Activated CD4-positive, alpha-beta T cell treated with anti-CD3 and anti-CD28 coated beads, Interleukin-2, amount 50 U/mL, for 4 hours (primary cell): ENCODE measurements at regions not wholly inside any gene's neighbourhood (a gene's known extent, or its start where the extent isn't known, plus 50 kb on each side); places are given as distances from the start of the nearest gene placed in this dataset.

ENCODE experiments used
- DNase-seq, 2 experiments: peaks; one replicate each; pipeline ENCODE4 v3.0.0-alpha.2; 2020

DNA sequence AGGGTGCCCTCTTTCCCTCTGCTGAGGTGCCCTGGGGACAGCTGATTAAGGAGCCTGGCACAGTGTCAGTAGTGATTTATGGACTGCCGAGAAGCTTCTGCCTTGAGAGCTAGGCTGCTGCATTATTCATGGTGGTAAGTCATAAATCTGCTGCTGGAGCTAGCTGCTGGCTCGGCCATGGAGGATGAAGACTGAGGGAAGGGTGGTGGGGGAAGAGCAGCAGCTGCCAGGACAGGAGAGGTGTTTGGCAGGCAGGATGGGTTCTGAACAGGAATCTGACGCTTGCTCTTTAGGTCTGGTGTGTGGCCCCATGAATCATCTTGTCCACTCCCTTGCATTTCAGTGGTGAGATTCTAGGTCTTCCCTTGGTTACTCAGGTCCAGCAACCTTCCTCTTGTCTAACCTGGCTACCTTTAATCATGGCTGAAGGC, 296.3 kb downstream of the DYSF start:
- no peak for DNase-seq

DNA sequence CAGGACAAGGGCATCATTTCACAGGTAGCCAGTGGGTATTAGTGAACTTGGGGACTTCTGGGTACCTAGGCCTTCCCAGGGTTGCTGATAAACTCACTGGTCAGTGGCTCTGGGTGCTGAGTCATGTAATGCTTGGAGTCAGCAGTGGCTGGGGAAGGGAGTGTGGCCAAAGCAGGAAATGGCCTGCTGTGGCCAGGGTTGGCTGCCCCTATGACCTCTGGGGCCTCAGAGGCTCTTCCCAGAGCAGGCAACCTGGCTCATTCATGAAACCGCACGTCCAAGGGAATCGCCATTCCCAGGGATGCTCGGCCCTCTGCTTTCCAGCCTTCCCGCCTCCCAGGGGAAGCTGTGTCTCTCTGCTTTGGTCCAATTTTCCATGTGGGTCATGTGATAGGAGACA, 294.9 kb downstream of the DYSF start:
- no peak for DNase-seq

DNA sequence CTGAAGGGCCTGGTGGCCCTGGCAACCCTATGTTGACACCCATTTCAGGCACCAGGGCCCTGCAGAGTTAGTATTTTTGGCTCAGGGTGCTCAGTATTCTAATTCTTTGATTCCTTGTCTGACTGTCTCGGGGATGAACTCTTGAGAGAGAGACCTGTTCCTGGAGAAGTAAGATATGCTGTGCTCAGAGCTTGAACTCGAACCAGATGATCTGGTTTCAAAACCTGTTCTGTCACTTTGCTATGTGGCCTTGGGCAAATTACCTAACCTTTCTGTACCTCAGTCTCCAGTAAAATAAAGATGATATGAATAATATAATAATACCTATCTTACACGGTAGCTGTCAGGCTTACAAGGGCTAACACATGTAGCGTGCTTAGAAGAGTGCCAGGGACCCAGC, 294.2 kb downstream of the DYSF start:
- no peak for DNase-seq

DNA sequence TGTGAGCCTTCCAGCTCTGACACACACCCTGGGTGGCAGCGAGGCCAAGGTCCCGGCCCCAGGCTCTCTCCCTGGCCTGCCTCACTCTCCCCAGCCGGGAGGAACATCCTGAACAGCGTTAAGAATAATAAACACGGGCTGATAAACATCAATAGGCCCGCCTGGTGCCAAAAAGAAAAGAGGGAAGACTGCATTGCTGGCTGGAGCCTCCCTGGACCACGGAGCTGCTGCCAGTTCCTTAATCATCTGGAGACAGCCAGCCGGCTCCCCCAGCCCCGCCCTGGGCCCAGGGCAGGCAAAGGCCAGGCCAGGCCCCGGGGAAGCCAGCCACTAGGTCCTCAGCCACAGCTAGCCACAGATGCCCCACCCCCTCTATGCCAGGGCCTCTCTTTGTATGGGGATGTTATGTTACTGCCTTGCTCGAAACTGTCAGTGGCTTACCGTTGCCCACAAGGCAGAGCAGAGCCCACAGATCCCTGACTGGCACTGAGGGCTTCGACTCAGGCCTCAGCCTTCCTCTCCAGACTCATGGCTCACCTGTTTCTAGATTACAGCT, 293.7 kb downstream of the DYSF start:
- no peak for DNase-seq

- DNase-seq: no peak
Measured at GRCh38 chr2:71744781-71745180, 291.4 kb downstream of the DYSF start.

DNA sequence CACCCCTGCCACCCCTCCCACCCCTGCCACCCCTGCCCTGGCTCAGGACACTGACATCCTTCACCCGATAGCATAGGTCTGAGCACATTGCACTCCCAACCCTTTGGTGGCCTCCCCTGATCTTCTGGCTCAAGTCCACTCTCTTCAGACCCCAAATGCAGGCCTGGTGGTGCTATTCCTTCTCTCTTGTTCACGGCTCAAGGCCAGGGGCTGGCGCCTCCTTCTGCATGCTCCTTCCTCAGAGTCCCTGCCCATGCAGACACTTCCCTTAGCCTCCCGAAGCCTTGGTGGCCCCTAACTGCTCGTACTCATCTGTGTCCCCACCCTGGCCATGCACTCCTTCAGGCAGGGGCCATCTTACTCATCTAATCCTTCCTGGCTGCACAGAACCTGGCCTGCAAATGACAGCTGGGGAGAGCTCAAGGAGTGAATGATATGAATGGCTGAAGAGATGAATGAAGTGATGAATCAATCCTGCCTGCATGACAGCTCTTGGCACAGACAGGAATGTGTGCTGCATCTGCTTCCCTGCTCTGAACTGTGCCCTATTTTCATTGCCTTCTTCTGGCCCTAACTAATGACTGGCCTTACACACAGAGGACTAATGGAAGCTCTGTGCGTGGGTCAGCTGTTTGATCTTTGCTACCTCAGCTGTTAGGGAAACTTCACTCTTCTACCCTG, 290.8 kb downstream of the DYSF start:
- no peak for DNase-seq

GRCh38 chr2:71742953-71743601, 289.7 kb downstream of the DYSF start:
- no peak for DNase-seq

- no peak for DNase-seq
Measured at GRCh38 chr2:71736986-71737385, 283.6 kb downstream of the DYSF start.

GRCh38 chr2:71736091-71736861, 282.9 kb downstream of the DYSF start:
- DNase-seq: no peak
